Dermis microvascular lymphatic vessel endothelial cell (primary cell): ENCODE measurements at regions not wholly inside any gene's neighbourhood (a gene's known extent, or its start where the extent isn't known, plus 50 kb on each side); places are given as distances from the start of the nearest gene placed in this dataset.
A peak's percentile ranks its signal among the peaks of the same experiment; 100 is the strongest.
"Not testable (repeated sequence)": the region's sequence is repeated elsewhere in the genome, so short reads cannot be mapped to it uniquely, and the experiment has no call there.

ENCODE experiments used
- DNase-seq, 2 donors: peaks; one replicate each; pipeline versions ENCODE4 v3.0.0 to v3.0.0-alpha.2; 2010; ENCODE audit warnings: low read depth in 2 of 2

DNA sequence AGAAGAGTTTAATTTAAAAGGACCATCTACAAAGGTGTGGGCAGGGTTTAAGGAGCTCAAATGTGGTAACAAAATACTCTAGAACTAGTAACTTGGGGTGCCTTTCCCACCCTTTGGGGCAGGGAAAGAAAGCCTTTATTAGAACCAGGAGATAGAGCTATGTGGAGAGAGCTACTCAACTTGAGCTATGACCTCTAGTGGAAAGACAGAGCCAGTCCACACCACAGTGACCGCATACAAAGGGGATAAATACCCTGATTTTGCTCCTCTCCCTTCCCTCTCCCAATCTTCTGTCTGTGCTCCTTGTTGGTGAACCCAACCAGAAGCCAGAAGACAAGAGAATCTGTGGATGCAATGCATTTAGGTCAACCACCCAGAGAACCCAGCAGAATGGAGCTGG is 54.4 kb upstream of the JAK1 start:
- DNase-seq = peak in 1 of 2 donors; percentile 26

GRCh38 chr1:65021795-65022194 is 55.4 kb upstream of the JAK1 start:
- DNase-seq = no peak

DNA sequence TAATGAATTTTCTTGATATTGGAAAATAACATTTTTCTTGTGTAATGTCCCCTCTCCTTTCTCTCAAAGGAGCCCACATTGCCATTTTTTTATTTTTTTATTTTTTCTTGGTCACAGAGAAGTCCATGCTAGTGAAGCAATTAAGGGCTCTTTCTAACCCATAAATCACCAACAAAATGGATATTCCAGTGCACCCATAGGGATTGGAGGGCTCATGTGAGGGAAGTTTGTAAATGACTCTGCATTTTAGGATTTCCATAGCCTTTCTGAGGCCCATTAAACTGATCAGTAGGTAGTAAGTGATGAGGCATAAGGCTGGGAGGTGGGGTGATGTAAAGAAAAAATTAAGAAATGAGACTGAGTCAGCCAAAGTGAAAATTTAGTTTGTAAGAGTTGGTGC is 55.9 kb upstream of the JAK1 start:
- no peak for DNase-seq

DNA sequence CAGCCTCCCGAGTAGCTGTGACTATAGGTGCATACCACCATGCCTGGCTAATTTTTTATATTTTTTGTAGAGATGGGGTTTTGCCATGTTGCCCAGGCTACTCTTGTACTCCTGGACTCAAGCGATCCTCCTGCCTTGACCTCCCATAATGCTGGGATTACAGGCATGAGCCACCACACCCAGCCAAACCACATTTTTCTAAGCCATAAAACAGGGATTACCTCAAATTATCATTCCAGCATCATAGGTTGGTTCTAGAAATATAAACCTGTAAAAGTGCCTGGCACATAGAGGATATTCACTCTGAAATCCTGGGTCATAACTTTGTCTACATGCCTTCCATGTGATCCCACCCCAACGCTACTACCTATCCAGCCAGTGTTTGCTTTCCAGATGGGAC is 59.4 kb upstream of the JAK1 start:
- no peak for DNase-seq

DNA sequence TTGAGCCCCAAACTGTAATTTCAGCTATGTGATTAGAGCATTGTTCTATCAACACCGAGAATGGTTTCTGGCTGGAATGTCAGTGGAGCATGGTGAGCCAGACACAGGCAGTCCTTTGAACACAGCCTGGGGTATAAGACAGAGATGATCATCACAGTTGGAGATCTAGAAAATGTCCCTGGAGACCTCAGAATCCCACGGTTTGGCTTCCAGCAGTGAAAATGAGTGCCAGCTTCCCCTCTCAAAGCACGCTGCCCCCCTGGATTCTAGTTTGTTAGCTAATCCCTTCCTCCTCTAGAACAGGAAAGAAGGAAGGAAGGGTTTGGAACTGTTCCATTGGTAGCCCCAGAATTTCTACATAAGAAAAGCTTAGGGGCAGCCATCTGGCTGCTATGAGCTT is 59.9 kb upstream of the JAK1 start:
- no peak for DNase-seq

- peak in 1 of 2 donors; percentile 55 for DNase-seq
Measured at GRCh38 chr1:65027666-65028358, 61.5 kb upstream of the JAK1 start.

- DNase-seq = not testable (repeated sequence)
Measured at GRCh38 chr1:65029434-65029833, 63.1 kb upstream of the JAK1 start.

DNA sequence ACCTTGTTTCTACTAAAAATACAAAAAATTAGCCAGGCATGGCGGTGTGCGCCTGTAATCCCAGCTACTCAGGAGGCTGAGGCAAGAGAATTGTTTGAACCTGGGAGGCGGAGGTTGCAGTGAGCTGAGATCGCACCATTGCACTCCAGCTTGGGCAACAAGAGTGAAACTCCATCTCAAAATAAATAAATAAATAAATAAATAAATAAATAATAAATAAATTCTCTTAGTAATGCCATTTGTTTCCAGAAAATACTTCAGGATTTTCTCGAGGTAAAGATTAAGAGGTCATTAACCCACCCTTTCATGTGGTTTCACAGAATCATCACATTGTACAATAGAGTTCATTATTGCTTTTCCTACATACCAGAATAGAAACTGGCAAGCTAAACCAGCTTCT is 68.5 kb upstream of the JAK1 start:
- DNase-seq = not testable (repeated sequence)

- DNase-seq = no peak
Measured at GRCh38 chr1:65036570-65037051, 70.3 kb upstream of the JAK1 start.

GRCh38 chr1:65039066-65039465 is 72.7 kb upstream of the JAK1 start:
- no peak for DNase-seq

DNA sequence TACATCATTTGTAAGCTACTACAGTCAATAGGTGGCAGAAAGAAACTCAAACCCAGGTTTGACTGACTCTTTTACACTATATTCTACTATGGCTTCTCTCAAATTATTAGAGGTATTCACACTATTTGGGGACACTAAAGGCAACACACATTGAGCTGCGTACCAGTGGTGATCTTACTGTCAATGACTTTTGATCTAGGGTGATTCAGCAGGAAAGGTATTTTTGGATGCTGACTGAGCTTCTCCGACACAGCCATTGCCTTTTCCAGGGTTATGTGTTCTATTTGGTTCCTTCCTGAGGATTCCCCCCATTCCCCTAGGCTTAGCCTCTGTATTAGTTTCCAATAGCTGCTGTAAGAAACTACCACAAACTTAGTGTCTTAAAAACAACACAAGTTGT is 73.2 kb upstream of the JAK1 start:
- DNase-seq = no peak

- DNase-seq = no peak
Measured at GRCh38 chr1:65042467-65042866, 76.1 kb upstream of the JAK1 start.

- no peak for DNase-seq
Measured at GRCh38 chr1:65044411-65044810, 78.1 kb upstream of the JAK1 start.

GRCh38 chr1:65045022-65045817 is 78.9 kb upstream of the JAK1 start:
- DNase-seq = no peak

DNA sequence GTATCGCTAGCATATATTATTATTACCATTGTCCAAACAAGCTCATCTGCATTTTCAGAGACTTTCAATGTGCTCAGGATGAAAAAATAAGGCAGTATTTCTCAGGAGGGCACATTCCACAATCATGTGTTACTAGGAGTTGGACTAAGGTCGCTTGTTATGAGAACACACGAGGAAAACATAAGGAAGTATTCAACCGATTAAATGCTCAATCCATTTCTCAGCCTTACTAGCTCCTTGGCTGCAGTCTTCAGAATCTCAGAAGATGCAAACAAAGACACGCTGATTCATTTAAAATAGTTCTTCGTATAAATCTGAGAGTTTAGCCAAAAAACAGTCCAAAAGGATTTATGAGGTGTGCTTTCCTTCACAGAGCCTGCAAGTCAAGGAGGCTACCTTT is 82.0 kb upstream of the JAK1 start:
- DNase-seq = no peak

DNA sequence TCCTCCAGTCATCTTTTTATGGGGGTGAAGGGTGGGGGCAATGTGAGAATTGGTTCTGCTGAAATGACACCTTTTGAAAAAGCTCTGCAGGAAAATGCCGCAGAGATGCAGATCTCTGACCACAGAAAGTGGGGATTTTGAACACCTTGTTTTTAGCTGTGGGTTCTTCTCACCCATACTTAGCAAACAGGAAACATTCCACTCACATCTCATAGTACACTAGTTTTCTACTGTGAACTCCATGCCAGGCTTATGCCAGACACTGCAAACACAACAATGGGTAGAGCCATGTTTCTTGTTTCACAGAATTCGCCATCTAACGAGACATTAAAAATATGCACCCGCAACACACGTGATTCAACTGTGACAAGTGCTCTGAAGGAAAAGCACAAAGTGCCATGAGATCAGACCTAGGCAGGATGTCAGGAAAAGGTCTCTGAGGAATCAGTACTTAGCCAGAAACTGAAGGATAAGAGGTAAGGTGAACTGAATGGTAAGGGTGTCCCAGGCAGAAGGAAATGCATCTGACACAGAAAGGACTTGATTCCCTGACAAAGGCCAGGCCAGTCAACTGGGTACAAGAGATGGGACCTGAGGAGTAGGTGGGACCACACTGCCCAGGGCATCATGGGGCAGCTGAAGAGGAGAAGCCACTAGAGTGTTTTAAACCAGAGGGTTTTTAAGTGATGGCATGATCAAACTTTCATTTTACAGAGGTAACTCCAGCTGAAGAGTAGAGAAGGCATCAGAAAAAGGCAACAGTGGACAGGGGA is 83.8 kb upstream of the JAK1 start:
- DNase-seq = no peak

- no peak for DNase-seq
Measured at GRCh38 chr1:65050735-65051134, 84.4 kb upstream of the JAK1 start.

- DNase-seq = no peak
Measured at GRCh38 chr1:65054481-65054880, 88.1 kb upstream of the JAK1 start.

DNA sequence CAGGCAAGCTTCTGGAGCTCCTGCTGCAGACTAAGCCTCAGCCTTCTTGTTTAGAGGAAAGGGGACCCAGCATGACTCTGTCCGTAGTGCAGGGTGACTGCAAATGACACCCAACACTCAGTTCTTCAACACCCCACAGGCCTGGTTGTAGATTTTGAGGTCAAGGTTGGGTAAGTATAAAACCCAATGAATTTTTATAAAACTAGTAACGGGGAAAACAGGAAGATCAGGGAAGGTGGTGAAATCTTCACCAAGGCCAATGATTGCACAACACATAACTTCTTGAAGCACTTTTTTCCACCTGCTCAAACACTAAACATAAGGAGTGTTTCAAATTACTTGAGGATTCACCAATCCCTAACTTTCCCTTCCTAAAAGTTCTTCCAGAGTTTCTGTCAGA is 89.4 kb upstream of the JAK1 start:
- DNase-seq = no peak

GRCh38 chr1:65056234-65056633 is 89.9 kb upstream of the JAK1 start:
- DNase-seq = no peak

GRCh38 chr1:65056866-65057265 is 90.5 kb upstream of the JAK1 start:
- DNase-seq = no peak

DNA sequence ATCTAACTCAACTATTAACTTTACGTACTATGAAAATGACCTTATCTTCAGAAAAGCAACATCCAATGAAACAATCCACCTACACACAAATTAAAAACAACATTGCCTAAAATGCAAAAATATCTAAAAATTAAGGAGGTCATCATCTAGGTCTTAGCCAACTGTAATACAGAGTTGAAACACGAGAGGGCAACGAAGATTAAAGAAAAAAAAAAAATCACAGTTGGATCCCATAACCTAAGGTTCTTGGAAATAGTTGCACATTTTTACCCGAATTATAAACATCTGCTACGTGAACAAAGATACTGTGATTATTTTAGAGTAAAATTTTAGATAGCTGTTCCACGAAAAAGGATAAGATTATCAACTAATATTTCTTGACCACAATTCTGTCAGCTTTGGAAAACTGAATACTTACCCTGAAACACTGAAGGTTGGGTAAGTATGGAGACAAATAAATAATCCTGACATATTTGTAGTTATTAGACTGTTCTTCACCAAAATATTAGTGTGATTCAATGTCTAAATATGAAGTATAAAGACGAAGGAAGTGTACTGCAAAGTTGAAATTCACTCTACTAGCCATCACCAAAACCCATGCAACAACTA is 88.0 kb upstream of the AK4 start:
- DNase-seq = peak in 1 of 2 donors; percentile 51
